GM21360 (cell line): ENCODE measurements at regions not wholly inside any gene's neighbourhood (a gene's known extent, or its start where the extent isn't known, plus 50 kb on each side); places are given as distances from the start of the nearest gene placed in this dataset.
"Not testable (repeated sequence)": the region's sequence is repeated elsewhere in the genome, so short reads cannot be mapped to it uniquely, and the experiment has no call there.

Source experiments
- ATAC-seq: cut with Tn5 transposase; IDR thresholded peaks from one replicate; pipeline ENCODE4 v1.9.1; 2021; ENCODE audit warnings: mild to moderate bottlenecking, moderate library complexity; ENCODE audit not compliant: unreplicated experiment

DNA sequence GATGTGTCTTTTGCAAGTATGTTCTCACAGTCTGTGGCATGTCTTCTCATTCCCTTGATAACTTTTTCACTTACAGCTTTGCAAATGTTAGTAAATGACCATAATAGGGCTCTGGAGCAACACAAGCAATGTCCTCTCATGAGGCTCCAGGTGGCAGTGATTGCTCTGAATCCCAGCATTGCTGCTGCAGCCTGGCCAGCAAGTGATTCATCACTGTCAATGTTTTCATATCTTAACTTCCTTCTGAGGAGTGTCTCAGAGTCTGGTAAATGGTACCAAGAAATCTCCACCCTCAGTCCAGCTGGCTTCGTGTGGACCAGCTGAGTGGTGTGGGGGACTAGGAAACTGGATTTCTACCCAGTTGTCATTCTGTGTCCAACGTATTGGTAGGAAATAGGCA lies 139.6 kb downstream of the MYLK4 start:
- no peak for ATAC-seq

DNA sequence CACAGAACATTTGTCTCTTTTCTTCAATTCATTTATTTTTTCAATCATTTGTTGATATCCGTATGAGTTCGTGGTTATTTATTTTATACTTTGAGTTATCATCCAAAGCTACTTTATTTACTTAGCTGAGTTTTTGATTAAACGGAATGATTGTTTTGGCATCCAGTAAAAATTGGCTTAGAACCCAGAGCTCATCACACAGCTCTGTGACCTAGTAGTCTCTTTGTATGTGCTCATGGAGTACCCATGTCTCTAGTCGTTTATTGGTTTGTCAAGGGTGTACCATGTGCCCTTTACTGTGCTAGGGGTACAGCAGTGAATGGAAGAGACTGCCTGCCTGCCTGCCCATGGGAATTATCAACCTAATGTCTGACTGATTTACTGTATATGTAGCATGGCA lies 142.2 kb downstream of the MYLK4 start:
- ATAC-seq: no peak

DNA sequence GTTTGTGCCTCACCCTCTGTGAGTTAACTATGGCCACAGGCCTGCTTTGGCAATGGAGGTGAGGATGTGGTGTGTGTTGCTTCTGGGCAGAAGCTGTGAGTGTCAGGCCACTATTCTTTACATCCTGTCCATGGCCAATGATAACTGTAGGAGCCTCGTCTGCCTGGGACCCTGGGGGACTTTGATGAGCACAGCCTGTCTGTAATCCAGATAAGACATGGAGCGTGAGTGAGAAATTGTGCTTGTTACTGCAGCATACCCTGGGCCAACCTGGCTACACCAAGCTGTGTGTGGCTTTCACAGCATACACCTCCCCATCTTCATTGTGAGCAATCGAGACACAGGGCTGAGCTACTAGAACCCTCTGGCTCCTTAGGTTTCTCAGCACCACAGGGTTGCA lies 150.4 kb downstream of the MYLK4 start:
- ATAC-seq: no peak

DNA sequence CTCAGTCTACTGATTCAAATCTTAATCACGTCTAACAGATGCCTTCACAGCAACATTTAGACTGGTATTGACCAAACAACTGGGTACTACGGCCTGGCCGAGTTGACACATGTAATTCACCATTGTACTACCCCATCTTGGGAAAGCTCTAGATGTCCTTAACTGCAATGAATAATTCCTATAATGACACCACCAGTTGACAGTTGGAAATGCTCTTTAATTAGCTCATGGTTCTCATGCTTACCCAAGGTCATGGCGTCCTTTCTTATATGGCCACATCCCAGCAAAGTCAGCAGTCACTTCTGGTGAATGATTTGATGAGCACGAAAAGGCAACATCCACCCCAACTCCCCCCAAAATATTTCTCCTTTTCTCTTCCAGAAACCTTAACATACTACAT lies 150.9 kb downstream of the MYLK4 start:
- ATAC-seq: no peak

DNA sequence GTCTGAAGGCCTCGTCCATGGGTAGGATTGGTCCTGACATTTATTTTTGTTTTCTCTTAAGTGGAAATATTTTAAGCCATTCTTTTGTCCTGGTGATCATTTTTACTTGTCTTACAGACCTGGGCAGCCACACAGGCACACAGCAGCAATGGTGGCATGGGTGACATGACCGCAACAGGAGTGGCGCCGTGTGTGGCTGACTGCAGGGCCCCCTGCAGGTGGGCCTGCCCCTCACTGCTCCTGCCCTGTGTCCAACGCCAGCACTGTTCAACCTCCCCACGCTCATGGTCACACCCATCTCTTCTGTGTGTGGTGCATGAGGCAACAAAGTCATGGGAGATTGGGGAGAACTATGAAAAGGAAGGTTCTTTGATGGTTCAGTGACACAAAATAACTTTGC lies 151.9 kb downstream of the MYLK4 start:
- no peak for ATAC-seq

DNA sequence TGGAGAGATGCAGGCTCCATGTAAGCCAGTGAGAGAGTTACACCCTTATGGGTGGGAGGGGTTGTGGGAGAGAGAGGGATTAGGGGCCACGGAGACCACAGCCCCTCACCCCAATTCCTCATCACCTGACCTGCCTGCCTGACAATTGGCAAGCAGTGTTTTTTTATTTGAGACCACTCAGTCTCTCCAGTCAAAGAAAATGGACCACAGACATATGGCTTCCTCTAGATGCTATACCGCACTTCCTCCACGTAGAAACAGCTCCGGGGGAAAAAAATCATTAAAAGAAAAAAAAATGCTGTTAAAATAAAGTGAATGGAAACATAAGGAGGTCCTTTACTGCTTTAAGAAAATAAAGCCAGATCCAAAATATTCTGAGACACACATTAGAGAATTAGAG lies 152.7 kb downstream of the MYLK4 start:
- no peak for ATAC-seq

DNA sequence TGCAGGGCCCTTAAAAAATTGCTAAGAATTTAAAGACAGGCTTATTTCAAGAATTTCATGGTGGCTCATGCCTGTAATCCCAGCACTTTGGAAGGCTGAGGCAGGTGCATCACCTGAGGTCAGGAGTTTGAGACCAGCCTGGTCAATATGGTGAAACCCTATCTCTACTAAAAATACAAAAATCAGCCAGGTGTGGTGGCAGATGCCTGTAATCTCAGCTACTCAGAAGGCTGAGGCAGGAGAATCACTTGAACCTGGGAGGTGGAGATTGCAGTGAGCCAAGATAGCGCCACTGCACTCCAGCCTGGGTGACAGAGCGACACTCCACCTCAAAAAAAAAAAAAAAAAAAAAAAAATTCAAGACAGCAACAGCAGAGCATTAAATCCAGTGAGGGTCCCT lies 153.3 kb downstream of the MYLK4 start:
- not testable (repeated sequence) for ATAC-seq

DNA sequence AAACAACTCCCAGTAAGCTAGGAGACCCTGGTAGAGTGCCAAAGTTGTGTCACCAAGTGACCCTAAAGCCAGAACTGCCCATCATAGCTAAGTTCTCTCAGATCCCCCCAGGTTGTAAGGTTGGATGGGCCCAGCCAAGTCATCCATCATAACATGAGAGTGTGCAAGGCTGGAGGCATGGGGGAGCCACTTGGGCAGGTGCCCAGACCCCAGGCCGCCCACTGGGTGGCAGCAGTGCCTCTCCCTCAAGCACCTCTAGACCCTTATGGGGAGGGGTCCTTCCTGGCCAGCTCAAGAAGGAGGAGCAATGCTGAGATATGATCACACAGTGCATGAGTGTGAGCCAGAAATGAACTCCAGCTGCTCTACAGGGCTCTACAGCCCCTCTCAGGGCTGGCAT lies 154.5 kb downstream of the MYLK4 start:
- ATAC-seq: no peak

DNA sequence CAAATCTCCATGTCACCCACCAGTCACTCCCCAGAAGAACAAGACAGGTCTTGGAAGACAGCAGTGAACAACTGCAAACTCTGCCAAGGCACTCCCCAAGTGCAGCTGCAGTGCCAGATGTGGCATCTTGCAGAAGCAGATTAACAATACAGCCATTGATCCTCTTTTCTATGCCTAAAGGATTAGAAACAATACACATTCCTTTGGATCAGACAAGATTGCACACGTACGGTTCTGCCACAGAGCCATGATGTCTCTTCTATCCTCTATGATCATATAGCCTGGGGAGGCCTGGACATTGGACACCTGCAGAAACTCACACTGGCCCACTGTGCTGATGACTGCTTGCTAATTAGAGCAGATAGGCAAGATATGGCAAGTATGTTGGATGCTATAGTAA lies 155.9 kb downstream of the MYLK4 start:
- no peak for ATAC-seq

DNA sequence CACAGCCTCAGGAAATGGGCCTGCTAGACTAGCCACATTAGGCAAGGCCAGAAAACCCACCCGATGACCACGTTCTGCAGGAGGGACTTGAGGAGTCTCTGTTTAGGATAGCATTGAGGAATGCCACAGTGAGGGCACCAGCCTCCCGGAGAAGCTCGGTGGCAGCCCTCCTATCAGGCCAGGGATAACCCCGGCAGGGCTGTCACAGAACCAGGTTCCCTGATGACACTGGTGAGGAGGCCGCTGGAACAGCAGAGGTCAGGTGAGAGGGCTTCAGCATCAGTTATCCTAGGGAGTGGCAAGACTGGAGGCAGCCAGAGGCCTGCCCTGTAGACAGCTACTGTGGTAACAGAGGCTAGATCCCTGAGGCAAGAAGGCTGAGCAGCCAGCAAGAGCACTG lies 157.6 kb downstream of the MYLK4 start:
- ATAC-seq: no peak

DNA sequence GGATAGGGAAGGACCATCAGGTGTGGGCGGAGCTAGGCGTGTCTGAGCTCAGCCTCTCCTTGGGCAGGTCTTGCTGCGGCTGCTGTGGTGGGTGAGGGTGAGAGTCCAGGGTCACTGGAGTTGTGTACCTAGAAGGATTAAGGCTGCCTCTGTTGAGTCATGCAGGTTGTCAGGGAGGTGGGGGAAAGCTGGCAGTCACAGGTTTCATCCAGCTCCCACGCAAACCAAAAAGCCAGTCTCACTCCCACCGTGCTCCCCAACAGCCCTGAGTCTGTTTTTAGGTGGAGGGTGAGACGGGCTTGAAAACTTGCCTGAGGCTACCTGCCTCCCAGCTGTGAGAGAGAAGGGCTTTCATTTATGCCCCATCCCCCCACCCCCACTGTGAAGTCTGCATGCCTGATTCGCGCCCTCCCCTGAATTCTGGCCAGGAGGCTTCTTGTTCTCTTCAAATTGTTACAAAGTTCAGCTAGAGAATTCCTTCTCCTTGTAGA lies 161.5 kb downstream of the MYLK4 start:
- no peak for ATAC-seq

DNA sequence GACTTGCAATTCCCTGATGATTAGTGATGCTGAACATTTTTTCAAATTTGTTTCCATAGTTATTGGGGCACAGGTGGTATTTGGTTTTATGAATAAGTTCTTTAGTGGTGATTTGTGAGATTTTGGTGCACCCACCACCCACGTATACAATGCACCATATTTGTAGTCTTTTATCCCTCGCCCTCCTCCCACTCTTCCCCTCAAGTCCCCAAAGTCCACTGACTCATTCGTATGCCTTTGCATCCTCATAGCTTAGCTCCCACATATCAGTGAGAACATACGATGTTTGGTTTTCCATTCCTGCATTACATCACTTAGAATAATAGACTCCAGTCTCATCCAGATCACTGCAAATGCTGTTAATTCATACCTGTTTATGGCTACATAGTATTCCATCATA lies 167.3 kb downstream of the MYLK4 start:
- ATAC-seq: no peak

DNA sequence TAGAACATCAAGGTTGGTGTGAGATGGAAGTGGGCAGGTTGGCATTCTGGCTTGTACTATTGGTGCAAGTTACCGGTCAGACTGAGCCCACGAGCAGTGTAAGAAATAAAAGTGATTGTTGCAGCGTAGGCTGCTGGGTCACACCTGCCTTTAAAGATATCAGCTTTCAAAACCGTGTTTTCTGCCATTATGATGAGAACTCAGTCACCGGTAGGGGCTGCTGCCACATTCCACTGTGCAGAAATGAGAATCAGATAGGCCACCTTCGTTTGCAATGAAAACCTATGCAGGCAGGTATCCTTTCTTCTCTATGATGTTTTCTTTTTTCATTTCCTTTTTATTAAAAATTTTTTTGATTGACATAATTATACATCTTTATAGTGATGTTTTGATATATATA lies 168.5 kb downstream of the MYLK4 start:
- ATAC-seq: no peak

DNA sequence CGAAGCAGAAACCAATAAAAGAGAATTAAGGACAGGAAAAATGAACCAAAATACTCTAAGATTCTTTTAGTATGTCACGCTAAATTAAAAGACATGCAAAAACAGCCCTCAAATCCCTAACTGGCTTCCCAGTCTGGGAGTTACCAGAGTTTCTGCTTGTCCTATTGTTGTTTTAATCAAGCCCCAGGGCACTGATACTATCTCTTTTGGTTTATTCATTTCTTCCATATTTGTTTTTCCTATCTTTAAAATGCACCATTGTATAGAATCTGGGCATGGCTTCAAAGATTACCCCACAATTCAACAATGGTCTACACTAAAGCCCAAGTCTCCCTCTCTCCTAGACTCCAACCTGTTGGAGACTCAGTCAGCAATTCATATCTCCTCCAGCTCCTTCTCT lies 169.1 kb downstream of the MYLK4 start:
- no peak for ATAC-seq

DNA sequence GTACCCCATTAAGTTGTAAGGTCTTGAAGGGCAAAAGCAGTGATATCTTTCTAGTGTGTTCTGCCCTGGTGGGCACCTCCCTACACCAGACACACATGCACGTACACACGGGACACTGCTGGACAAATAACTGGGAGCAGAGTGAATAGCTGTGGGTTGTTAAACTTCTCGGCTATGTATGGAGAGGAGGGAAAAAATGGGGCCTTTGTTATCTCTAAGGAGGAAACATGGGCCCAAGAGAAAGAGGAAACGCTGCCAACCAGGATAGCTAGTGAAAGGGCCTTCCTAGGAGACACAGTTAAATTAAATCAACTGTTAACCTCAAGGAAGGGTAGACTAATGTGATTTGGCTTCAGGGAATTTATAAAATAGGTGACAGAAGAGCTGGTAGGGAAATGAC lies 169.7 kb downstream of the MYLK4 start:
- no peak for ATAC-seq

DNA sequence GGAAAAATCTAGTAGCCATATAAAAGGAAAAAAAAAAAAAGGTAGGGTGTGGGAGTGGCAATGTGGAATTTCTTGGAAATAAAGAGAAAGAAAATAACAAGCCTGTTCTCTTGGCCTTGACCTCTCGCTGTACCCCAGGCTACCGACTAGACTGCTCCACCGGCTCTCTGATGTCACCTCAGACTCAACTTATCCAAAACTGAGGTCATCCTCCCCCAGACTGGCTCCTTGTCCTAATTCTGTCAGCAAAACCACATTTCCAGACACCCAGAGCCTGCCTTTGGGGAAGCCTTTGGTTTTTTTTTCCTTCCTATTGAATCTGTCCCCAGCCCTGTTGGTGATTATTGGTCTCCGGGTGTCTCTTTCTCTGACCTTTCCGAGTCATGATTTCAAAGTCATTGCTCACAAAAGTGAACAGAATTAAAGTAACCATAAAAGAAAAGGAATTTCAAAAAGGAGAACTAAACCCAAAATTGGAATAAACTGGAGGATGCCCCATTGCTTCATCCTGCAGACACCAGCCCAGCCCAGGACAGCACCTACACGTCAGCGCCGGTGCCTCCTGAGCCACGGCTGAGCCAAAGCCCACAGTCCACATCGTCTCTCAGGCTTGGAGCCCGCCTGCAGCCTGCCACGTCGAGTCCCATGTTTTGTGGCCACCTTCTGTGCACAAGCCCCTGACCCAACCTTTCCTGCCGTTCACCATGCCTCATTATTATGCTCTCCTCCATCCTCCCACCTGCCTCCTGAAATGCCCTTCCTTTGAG lies 170.7 kb downstream of the MYLK4 start:
- ATAC-seq: no peak

DNA sequence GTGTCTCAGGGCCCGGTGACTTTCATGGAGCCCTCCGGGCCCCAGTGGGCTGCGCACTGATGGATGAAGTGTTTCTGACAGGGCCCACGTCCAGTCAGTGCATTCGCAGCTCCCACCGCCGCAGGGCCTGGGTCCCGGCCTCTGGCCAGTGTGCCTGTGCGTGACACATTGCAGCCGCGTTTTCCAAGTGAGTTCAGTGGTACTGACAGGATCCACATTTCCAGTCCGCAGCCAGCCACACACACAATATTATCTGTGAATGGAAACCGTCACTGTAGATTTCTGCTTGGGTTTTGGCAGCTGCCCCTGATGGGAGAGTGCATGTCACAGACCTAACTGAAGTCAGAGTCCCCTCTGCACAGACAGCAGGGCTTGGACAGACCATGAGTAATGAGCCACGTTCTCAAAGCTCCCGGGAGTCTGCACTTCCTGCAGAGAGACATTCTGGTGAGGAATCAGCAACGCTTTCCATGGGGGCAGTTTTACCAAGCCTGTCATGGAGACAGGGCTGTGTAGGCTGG lies 171.4 kb downstream of the MYLK4 start:
- no peak for ATAC-seq

DNA sequence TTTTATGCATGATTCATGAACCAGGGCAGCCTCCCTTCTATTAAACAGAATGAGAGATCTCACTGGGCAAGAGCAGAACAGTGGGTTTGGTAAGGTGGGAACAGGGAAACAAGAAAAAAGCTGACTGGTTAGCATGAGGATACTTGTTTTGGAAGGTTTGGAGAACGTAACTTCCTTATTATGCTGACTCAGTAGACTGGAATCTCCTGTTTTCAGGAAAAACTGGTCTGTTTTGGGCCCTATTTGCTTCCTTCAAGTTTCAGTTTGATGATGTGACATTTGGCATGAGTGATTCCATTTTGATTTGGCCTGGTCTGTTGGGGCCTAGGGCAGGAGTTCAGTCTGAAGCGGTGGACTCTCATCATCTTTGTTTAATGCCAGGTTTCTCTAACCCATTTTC lies 172.0 kb downstream of the MYLK4 start:
- ATAC-seq: no peak

DNA sequence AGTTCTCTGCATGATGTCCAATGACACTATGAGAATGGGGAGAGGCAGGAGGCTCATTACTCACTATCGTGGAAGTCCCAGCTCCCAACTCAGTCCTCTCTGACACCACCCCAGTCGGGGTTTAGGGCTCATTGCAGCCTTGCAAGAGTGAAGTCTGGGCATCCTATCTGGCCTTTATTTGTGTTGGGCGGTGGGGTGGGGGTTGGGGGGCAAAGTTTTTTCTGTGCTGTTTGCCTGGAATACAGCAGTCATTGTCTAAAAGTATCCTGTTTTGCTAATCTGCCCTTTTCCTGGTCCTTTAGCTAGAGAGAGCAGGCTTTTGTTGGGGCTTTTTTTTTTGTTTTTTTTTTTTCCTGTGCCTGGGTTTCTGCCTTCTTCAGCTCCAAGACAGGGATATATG lies 174.2 kb downstream of the MYLK4 start:
- ATAC-seq: no peak

DNA sequence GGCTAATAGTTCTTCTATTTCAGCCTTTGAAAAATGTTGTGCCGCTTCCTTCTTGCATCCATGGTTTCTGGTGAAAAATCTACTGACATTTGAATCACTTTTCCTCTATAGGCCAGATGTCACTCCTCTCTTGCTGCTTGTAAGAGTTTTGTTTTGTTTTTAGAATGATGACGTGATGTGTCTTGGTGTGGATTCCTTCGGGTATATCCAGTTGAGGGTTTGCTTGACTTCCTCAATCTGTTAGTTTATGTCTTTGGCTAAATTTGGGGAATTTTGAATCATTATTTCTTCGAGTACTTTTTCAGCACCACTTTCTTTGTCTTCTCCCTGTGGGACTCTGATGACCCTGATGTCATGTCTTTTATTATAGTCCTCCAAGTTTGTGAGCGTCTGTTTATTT lies 175.5 kb downstream of the MYLK4 start:
- ATAC-seq: no peak

DNA sequence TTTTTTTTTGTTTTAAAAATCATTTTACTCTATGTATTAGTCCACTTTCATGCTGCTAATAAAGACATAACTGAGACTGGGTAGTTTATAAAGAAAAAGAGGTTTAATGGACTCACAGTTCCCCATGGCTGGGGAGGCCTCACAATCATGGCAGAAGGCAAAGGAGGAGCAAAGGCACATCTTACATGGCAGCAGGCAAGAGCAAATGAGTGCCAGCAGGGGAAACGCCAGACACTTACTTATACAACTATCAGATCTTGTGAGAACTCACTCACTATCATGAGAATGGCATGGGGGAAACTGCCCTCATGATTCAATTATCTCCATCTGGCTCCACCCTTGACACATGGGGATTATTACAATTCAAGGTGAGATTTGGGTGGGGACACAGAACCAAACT lies 181.3 kb downstream of the MYLK4 start:
- ATAC-seq: not testable (repeated sequence)

DNA sequence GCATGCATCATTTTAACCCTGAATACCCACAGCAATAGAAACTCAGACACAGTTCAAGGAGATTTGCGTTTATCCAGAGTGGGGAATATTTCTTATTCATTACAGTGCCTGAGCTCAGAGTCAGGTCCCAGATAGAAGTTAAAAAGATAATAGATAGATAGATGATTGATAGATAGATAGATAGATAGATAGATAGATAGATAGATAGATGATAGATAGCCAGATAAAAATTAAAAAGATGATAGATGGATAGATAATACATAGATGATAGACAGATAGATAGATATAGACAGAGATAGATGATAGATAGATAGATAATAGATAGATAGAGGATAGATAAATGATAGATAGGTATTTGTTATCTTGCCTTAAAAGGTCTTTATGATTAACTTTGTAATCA lies 184.7 kb downstream of the MYLK4 start:
- ATAC-seq: no peak

DNA sequence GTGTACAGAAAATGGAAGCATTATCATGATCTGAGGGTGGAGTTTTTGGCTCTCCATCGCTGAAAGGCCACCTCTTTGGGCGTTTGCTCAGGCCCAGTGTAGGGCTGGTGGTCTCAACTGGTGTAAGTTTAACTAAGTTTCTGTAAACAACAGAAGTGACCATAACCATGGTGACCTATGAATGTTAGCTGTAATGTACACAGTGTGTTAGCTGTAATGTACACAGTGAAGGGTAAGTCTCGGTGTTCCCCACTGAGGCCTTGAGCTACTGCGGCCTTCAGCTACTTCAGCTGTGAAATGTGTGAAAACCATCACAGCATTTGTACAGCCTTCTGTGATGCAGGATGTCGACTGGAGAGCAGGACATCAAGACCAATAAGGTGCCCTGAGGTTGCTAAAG lies 185.2 kb downstream of the MYLK4 start:
- no peak for ATAC-seq
